Neural cell (in vitro differentiated cells): ENCODE measurements at regions not wholly inside any gene's neighbourhood (a gene's known extent, or its start where the extent isn't known, plus 50 kb on each side); places are given as distances from the start of the nearest gene placed in this dataset.

Experiments used
- RAD21 ChIP-seq: fragments of 450-650 bp; conservative IDR thresholded peaks from 2 replicates; pipeline ENCODE4 v1.6.1; 2014; ENCODE audit warnings: antibody characterized with exemption, mild to moderate bottlenecking, moderate library complexity
- TF ChIP-seq, protein P1 (sequence below): fragments of 450-650 bp; IDR thresholded peaks from 2 replicates; pipeline ENCODE4 v1.5.1; 2014; ENCODE audit warnings: antibody characterized with exemption, mild to moderate bottlenecking, moderate library complexity; ENCODE audit not compliant: poor library complexity, severe bottlenecking

DNA sequence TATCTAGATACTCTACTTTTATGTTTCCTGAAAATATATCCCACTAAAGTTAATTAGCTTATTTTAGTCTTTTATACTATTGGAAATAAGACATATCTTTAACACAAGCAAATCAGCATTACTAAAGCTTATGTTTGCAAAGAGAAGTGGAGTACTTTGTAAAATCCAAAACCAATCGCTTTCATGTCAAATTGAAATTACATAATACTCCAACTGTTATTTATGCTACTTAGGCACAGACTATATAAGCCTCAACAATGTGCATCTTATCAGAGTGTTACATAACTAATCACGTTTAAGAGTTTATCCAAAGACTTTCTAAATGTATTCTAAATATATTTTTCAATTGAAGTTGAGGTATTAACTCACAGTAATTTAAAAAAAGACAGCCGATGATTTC lies 200.0 kb downstream of the PCDH20 start:
- TF ChIP-seq, protein P1, sequence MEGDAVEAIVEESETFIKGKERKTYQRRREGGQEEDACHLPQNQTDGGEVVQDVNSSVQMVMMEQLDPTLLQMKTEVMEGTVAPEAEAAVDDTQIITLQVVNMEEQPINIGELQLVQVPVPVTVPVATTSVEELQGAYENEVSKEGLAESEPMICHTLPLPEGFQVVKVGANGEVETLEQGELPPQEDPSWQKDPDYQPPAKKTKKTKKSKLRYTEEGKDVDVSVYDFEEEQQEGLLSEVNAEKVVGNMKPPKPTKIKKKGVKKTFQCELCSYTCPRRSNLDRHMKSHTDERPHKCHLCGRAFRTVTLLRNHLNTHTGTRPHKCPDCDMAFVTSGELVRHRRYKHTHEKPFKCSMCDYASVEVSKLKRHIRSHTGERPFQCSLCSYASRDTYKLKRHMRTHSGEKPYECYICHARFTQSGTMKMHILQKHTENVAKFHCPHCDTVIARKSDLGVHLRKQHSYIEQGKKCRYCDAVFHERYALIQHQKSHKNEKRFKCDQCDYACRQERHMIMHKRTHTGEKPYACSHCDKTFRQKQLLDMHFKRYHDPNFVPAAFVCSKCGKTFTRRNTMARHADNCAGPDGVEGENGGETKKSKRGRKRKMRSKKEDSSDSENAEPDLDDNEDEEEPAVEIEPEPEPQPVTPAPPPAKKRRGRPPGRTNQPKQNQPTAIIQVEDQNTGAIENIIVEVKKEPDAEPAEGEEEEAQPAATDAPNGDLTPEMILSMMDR: no peak
- TF ChIP-seq RAD21: no peak
